ENCODE measurements at regions not wholly inside any gene's neighbourhood (a gene's known extent, or its start where the extent isn't known, plus 50 kb on each side); places are given as distances from the start of the nearest gene placed in this dataset.

GRCh38 chr2:21602789-21603188 lies 479.0 kb downstream of the TDRD15 start:
- no peak for TF ChIP-seq CTCF (IDR thresholded peaks at IDR 0.05)
- TF ChIP-seq POLR2A (IDR thresholded peaks at IDR 0.05): no peak

All from vagina (tissue), 2 donors.